ENCODE measurements at regions not wholly inside any gene's neighbourhood (a gene's known extent, or its start where the extent isn't known, plus 50 kb on each side); places are given as distances from the start of the nearest gene placed in this dataset.

DNA sequence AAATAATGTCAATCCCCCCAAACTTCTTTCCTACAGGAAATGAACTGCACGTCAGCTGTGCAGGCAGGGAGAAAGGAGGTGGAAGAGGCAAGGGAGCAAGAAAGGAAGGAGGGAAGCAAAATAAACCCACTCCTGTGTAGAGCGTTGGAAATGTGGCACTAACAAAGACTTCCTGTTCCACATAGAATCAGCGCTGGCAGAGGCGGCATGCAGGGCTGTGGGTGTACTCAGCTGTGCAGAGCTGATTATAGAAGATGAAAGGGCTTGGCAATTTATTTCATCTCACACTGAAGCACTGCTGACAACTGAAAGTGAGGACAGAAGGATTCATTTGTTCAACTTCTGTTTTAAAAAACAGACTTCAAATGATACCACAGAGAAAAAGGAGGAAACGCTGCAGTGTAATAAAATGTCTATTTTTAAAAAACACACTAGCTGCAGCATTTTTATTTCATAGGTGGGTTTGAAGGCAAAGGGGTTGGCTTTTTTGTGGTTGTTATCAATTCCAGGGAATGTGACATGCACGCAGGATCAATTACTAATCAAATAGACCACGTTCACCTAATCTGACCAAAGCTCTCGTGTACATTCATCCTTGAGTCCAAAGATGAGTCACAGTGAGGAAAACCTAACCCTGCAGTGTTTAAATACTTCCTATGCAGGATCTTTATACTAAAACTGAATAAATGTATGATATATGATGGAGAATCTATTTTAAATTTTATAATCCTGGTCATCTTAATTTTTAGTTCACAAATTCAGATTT, 583.5 kb downstream of the ZNF608 start:
- intact Hi-C loops (cut with DNase I; ENCODE audit: low total_unique reads): no loop called here
- WGBS, 5 donors: 8 to 14% (median 10%) methylated on average over 8 of the region's 8 CpGs
- no peak for TF ChIP-seq POLR2A (IDR thresholded peaks at IDR 0.05)
- TF ChIP-seq POLR2AphosphoS5 (IDR thresholded peaks at IDR 0.05): no peak
- TF ChIP-seq, protein P1, sequence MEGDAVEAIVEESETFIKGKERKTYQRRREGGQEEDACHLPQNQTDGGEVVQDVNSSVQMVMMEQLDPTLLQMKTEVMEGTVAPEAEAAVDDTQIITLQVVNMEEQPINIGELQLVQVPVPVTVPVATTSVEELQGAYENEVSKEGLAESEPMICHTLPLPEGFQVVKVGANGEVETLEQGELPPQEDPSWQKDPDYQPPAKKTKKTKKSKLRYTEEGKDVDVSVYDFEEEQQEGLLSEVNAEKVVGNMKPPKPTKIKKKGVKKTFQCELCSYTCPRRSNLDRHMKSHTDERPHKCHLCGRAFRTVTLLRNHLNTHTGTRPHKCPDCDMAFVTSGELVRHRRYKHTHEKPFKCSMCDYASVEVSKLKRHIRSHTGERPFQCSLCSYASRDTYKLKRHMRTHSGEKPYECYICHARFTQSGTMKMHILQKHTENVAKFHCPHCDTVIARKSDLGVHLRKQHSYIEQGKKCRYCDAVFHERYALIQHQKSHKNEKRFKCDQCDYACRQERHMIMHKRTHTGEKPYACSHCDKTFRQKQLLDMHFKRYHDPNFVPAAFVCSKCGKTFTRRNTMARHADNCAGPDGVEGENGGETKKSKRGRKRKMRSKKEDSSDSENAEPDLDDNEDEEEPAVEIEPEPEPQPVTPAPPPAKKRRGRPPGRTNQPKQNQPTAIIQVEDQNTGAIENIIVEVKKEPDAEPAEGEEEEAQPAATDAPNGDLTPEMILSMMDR (IDR thresholded peaks at IDR 0.05 in 8 of 11, conservative IDR thresholded peaks at IDR 0.05 in 3 of 11): no peak
- Histone ChIP-seq H3K27ac (no peak overlapping the region), H3K4me3 (peak overlapping the region in 1 of 8 donors; percentile 3), H3K4me1 (peaks cover 0 to 12% (median 8%) of the 10 kb centered on the region in 6 donors), H3K36me3 (no peaks in the 10 kb centered on the region), H3K9me3 (no peaks in the 10 kb centered on the region), H3K27me3 (replicated peaks in 1 of 7) (no peaks in the 10 kb centered on the region)
- DNase-seq: peak; percentile 79

DNA sequence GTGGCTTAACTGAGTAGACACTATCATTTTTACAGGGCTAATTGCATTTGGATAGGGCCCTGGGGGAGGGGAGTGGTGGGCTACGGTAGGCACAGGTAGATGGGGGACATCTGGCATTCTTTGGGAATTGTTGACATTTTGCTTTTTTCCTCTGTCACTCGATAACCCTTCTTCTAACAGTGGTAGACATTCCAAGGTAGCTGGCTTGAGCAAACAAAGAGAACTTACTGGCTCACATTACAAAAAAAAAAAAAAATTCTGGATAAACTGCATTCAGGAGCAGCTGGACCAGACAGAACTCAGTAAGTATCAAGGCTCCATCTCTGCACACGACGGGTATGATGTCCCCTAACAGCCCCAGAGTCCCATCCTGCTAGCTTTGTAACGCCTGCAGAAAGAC, 585.2 kb downstream of the ZNF608 start:
- peaks cover 0 to 25% (median 11%) of the 10 kb centered on the region in 6 donors for H3K4me1 ChIP-seq
- TF ChIP-seq POLR2AphosphoS5 (IDR thresholded peaks at IDR 0.05) (no peak), POLR2A (IDR thresholded peaks at IDR 0.05) (no peak)
- TF ChIP-seq, protein P1 (IDR thresholded peaks at IDR 0.05 in 8 of 11, conservative IDR thresholded peaks at IDR 0.05 in 3 of 11): no peak
- H3K27ac ChIP-seq: no peak overlapping the region
- no peaks in the 10 kb centered on the region for H3K36me3 ChIP-seq
- H3K4me3 ChIP-seq: no peak overlapping the region
- H3K9me3 ChIP-seq: peaks cover 0 to 4% (median 2%) of the 10 kb centered on the region in 8 donors
- H3K27me3 ChIP-seq (replicated peaks in 1 of 7): no peaks in the 10 kb centered on the region
- no peak for DNase-seq
- 88 to 98% (median 90%) methylated on average over 5 of the region's 5 CpGs for WGBS, 5 donors
- intact Hi-C loops (cut with DNase I; ENCODE audit: low total_unique reads): no loop called here

GRCh38 chr5:124160265-124160664, 586.2 kb downstream of the ZNF608 start:
- Histone ChIP-seq H3K36me3 (no peaks in the 10 kb centered on the region), H3K4me3 (no peak overlapping the region), H3K27ac (no peak overlapping the region), H3K27me3 (replicated peaks in 1 of 7) (no peaks in the 10 kb centered on the region), H3K9me3 (peaks cover 0 to 14% (median 12%) of the 10 kb centered on the region in 8 donors), H3K4me1 (peaks cover 0 to 25% (median 11%) of the 10 kb centered on the region in 6 donors)
- no peak for DNase-seq
- TF ChIP-seq POLR2A (IDR thresholded peaks at IDR 0.05) (no peak), POLR2AphosphoS5 (IDR thresholded peaks at IDR 0.05) (no peak)
- TF ChIP-seq, protein P1 (IDR thresholded peaks at IDR 0.05 in 8 of 11, conservative IDR thresholded peaks at IDR 0.05 in 3 of 11): no peak
- intact Hi-C loops (cut with DNase I; ENCODE audit: low total_unique reads): no loop called here
- WGBS, 5 donors: 62 to 65% (median 64%) methylated on average over 2 of the region's 2 CpGs

GRCh38 chr5:124157320-124157719, 589.1 kb downstream of the ZNF608 start:
- Histone ChIP-seq H3K4me3 (peak overlapping the region in 1 of 8 donors; percentile 37), H3K36me3 (no peaks in the 10 kb centered on the region), H3K27ac (no peak overlapping the region), H3K27me3 (replicated peaks in 1 of 7) (no peaks in the 10 kb centered on the region), H3K4me1 (peaks cover 0 to 13% (median 2%) of the 10 kb centered on the region in 6 donors), H3K9me3 (peaks cover 7 to 43% (median 37%) of the 10 kb centered on the region in 8 donors)
- intact Hi-C loops (cut with DNase I; ENCODE audit: low total_unique reads): no loop called here
- WGBS, 5 donors: 8 to 33% (median 16%) methylated on average over 2 of the region's 2 CpGs
- TF ChIP-seq, protein P1 (IDR thresholded peaks at IDR 0.05 in 8 of 11, conservative IDR thresholded peaks at IDR 0.05 in 3 of 11): no peak
- TF ChIP-seq POLR2A (IDR thresholded peaks at IDR 0.05) (no peak), POLR2AphosphoS5 (IDR thresholded peaks at IDR 0.05) (no peak)
- no peak for DNase-seq

Data from spleen (tissue), 11 donors.